HEK293 (cell line): ENCODE measurements at regions not wholly inside any gene's neighbourhood (a gene's known extent, or its start where the extent isn't known, plus 50 kb on each side); places are given as distances from the start of the nearest gene placed in this dataset.

ENCODE experiments used
- BCL11A ChIP-seq: fragments of 450-650 bp; formaldehyde crosslinking; IDR thresholded peaks from 2 replicates; pipeline ENCODE4 v1.5.1; 2016; ENCODE audit warnings: low read depth, missing biosample characterization, missing genetic modification characterization
- ZBTB7A ChIP-seq: fragments of 450-650 bp; formaldehyde crosslinking; IDR thresholded peaks from 2 replicates; pipeline ENCODE4 v1.5.1; 2016; ENCODE audit warnings: low read depth, missing biosample characterization, missing genetic modification characterization
- ZNF24 ChIP-seq: fragments of 450-650 bp; formaldehyde crosslinking; IDR thresholded peaks from 2 replicates; pipeline ENCODE4 v1.5.1; 2016; ENCODE audit warnings: missing biosample characterization, missing genetic modification characterization
- TF ChIP-seq, protein P1 (sequence below): IDR thresholded peaks from 2 replicates; pipeline ENCODE4 v1.6.1; 2011; ENCODE audit warnings: mild to moderate bottlenecking, low read depth, low read length, borderline replicate concordance
- TF ChIP-seq, protein P2 (sequence below): fragments of 450-650 bp; formaldehyde crosslinking; IDR thresholded peaks from 2 replicates; pipeline ENCODE4 v1.5.1; 2016; ENCODE audit warnings: missing biosample characterization, missing genetic modification characterization

DNA sequence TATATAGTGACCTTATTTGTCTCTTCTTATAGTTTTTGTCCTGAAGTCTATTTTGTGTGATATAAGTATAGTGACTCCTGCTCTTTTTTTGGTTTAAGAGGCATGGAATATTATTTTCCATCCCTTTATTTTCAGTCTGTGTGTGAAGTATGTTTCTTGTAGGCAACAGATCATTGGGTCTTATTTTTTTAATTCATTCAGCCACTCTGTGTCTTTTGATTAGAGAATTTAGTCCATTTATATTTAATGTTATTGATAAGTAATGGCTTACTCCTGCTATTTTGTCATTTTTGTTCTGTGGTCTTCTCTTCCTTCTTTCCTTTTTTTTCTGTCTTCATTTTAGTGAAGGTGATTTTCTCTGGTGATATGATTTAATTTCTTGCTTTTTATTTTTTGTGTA lies 51.4 kb upstream of the TOP1 start:
- TF ChIP-seq, protein P1, sequence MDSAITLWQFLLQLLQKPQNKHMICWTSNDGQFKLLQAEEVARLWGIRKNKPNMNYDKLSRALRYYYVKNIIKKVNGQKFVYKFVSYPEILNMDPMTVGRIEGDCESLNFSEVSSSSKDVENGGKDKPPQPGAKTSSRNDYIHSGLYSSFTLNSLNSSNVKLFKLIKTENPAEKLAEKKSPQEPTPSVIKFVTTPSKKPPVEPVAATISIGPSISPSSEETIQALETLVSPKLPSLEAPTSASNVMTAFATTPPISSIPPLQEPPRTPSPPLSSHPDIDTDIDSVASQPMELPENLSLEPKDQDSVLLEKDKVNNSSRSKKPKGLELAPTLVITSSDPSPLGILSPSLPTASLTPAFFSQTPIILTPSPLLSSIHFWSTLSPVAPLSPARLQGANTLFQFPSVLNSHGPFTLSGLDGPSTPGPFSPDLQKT, result no peak
- TF ChIP-seq, protein P2, sequence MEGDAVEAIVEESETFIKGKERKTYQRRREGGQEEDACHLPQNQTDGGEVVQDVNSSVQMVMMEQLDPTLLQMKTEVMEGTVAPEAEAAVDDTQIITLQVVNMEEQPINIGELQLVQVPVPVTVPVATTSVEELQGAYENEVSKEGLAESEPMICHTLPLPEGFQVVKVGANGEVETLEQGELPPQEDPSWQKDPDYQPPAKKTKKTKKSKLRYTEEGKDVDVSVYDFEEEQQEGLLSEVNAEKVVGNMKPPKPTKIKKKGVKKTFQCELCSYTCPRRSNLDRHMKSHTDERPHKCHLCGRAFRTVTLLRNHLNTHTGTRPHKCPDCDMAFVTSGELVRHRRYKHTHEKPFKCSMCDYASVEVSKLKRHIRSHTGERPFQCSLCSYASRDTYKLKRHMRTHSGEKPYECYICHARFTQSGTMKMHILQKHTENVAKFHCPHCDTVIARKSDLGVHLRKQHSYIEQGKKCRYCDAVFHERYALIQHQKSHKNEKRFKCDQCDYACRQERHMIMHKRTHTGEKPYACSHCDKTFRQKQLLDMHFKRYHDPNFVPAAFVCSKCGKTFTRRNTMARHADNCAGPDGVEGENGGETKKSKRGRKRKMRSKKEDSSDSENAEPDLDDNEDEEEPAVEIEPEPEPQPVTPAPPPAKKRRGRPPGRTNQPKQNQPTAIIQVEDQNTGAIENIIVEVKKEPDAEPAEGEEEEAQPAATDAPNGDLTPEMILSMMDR, result no peak
- TF ChIP-seq ZNF24 (tag by site-specific recombination) (no peak), ZBTB7A (no peak), BCL11A (tag by site-specific recombination) (no peak)
